ENCODE measurements at regions not wholly inside any gene's neighbourhood (a gene's known extent, or its start where the extent isn't known, plus 50 kb on each side); places are given as distances from the start of the nearest gene placed in this dataset.

DNA sequence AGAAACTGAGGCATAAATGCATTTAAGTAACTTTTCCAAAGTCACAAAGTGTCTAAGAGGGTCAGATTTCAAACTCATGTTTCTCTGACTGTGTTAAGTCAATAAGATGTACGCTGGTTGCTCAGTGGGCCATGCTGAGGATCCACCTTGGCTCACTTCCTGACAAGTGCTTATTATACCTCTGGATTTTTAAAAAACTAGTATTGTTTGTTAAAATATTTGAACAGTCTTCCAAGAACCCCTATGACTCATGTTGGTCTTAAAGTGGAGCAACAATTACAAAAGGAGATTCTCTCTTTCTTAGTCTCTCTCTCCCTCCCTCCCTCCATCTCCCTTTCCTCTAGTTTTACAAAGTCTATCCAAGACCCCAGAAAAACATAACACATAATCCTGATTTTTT, 1050.2 kb downstream of the AGBL1 start:
- no peak for DNase-seq

- DNase-seq: no peak
These were observed 1044.2 kb downstream of the AGBL1 start for GRCh38 chr15:87123676-87124382.

DNA sequence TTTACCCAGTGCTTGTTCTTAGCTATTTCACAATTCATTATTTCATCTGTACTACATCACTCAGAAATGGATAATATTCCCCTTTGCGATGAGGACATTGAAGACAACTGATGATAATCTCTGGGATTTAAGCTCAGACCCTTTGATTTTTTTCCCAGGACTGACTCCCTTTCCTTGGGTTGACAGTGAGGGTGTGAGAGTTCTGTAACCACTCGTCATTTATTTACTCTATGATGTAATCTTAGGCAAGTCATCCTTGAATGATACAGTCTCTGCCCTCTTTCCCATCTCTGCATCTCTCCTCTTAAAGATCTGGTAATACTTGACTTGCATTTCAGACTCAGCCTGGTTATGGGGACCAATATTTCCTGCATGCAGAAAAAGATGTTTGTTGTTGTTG, 1041.7 kb downstream of the AGBL1 start:
- DNase-seq: no peak

DNA sequence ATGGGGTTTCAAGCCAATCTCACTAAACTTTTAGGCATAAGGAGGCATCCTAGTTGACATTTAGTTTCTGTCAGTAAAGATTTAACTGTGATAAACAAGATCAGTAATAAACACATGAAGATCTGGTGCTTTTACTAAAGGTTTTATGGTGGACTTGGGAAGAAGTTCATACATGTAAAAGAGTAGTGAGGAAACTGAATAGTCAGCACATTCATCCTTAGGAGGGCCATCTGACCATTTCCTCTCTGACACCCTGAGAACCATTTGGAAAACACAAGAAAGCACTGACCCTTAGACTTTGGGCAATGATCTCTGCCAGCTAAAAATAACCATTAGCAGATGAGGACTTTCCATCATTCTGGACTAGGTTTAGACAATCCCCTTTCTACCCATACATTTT, 1040.9 kb downstream of the AGBL1 start:
- DNase-seq: no peak

- no peak for DNase-seq
These were observed 1039.2 kb downstream of the AGBL1 start for GRCh38 chr15:87118846-87119245.

GRCh38 chr15:87118435-87118834, 1038.8 kb downstream of the AGBL1 start:
- no peak for DNase-seq

DNA sequence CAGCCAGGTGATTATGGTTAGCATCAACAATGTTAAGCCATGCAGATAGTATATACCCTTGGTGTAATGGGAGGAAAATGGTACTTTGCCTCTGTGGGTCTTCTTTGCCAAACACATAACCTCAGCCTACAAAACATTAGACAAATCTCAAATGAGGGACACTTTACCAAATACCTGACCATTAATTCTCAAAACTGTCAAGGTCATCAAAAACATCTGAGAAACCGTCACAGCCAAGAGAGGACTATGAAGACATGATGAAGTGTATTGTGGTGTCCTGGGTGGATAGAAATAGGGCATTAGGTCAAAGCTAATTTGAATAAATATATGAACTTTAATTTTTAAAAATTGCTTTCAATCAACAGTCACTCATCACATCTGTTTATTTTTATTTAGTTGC, 1036.1 kb downstream of the AGBL1 start:
- DNase-seq: no peak

GRCh38 chr15:87099916-87100315, 1020.2 kb downstream of the AGBL1 start:
- DNase-seq: no peak

GRCh38 chr15:87089551-87089950, 1009.9 kb downstream of the AGBL1 start:
- DNase-seq: no peak

GRCh38 chr15:87083201-87083600, 1003.5 kb downstream of the AGBL1 start:
- no peak for DNase-seq

- DNase-seq: no peak
These were observed 1002.9 kb downstream of the AGBL1 start for GRCh38 chr15:87082581-87082980.

- DNase-seq: no peak
These were observed 1000.9 kb downstream of the AGBL1 start for GRCh38 chr15:87080547-87080946.
